A673 (cell line): ENCODE measurements at regions not wholly inside any gene's neighbourhood (a gene's known extent, or its start where the extent isn't known, plus 50 kb on each side); places are given as distances from the start of the nearest gene placed in this dataset.

Source experiments
- BruUV-seq: library from RNA; stranded (reverse); fragments of 400-500 nt; replicated peaks from 2 replicates; lab custom pipeline; 2021; lab: Mats Ljungman, UMichigan
- CTCF ChIA-PET: fragments of 300-600 bp; sonication (Branson Sonifier 250); formaldehyde crosslinking; loops from one replicate; lab custom pipeline; 2022; ENCODE audit warnings: antibody characterized with exemption; lab: Charles Lee
- POLR2A ChIA-PET: fragments of 300-600 bp; sonication (Branson Sonifier 250); formaldehyde crosslinking; loops from one replicate; lab custom pipeline; 2022; ENCODE audit warnings: antibody characterized with exemption; ENCODE audit not compliant: low non-redundant PET; lab: Charles Lee
- DNase-seq: peaks from one replicate; pipeline ENCODE4 v3.0.0-alpha.2; 2015; ENCODE audit warnings: low spot score
- H3K27ac ChIP-seq: fragments of 200-600 bp; sonication (generic); 2 replicates; pipeline ENCODE4 v1.5.1; 2016; ENCODE audit warnings: mixed run types, low read depth, mild to moderate bottlenecking, mixed read lengths, antibody characterized with exemption, low read length; ENCODE audit not compliant: poor library complexity, severe bottlenecking
- H3K27me3 ChIP-seq: fragments of 200-600 bp; sonication (generic); replicated peaks from 2 replicates; pipeline ENCODE4 v1.6.1; 2017; ENCODE audit warnings: mixed run types, low read depth, mild to moderate bottlenecking, mixed read lengths, antibody characterized with exemption, low read length; ENCODE audit not compliant: insufficient read depth, poor library complexity
- H3K36me3 ChIP-seq: fragments of 200-600 bp; sonication (generic); 2 replicates; pipeline ENCODE4 v1.6.1; 2016; ENCODE audit warnings: mixed run types, mild to moderate bottlenecking, mixed read lengths, antibody characterized with exemption, low read length; ENCODE audit not compliant: insufficient read depth, poor library complexity, severe bottlenecking
- H3K4me1 ChIP-seq: fragments of 200-600 bp; sonication (generic); 2 replicates; pipeline ENCODE4 v1.6.1; 2017; ENCODE audit warnings: mixed run types, mild to moderate bottlenecking, mixed read lengths, antibody characterized with exemption, low read length; ENCODE audit not compliant: insufficient read depth, poor library complexity, severe bottlenecking
- H3K4me3 ChIP-seq: fragments of 200-600 bp; sonication (generic); 2 replicates; pipeline ENCODE4 v1.5.1; 2016; ENCODE audit warnings: low read depth, mixed run types, mild to moderate bottlenecking, mixed read lengths, low read length; ENCODE audit not compliant: poor library complexity, severe bottlenecking
- H3K9me3 ChIP-seq: fragments of 200-600 bp; sonication (generic); 2 replicates; pipeline ENCODE4 v1.6.1; 2016; ENCODE audit warnings: mixed run types, low read depth, mild to moderate bottlenecking, mixed read lengths, antibody characterized with exemption, low read length; ENCODE audit not compliant: poor library complexity, severe bottlenecking
- EZH2 ChIP-seq: fragments of 200-600 bp; sonication (generic); IDR thresholded peaks from 2 replicates; pipeline ENCODE4 v1.6.1; 2017; ENCODE audit warnings: borderline replicate concordance, low read depth, mild to moderate bottlenecking, mixed read lengths, antibody characterized with exemption, low read length; ENCODE audit not compliant: poor library complexity, severe bottlenecking
- intact Hi-C: fragments of 100-400 bp; cut with micrococcal nuclease; formaldehyde crosslinking; loops from one replicate; pipeline ENCODE4 v1.10.0; 2022; ENCODE audit not compliant: unreplicated experiment
- TF ChIP-seq, protein P1 (sequence below): fragments of 300-800, 200-600 bp; sonication (generic); conservative IDR thresholded peaks from 2 replicates; pipeline ENCODE4 v1.5.1; 2017; ENCODE audit warnings: low read depth, mild to moderate bottlenecking, antibody characterized with exemption, low read length, moderate library complexity, mixed read lengths

DNA sequence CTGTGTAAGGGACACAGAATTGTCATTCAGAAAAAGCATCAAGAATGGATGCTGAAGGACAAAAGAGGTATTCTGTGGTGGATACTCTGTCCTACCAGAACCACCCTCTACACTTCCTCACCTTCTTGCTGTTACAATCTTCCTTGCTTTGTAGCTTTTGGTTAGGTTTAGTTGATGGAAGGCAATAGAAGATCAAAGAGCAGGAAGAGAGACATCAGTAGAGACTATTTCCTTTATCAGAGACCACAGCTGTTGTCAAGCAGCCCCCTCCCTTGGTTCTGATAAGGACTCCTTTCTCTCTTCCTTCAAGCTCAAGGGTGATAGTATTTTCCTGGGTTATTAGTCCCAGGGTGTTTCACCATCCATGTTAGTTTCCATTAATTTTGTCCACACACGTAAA lies 84.7 kb upstream of the ALCAM start:
- no TSS peak for BruUV-seq
- DNase-seq = no peak
- TF ChIP-seq EZH2 = no peak
- TF ChIP-seq, protein P1, sequence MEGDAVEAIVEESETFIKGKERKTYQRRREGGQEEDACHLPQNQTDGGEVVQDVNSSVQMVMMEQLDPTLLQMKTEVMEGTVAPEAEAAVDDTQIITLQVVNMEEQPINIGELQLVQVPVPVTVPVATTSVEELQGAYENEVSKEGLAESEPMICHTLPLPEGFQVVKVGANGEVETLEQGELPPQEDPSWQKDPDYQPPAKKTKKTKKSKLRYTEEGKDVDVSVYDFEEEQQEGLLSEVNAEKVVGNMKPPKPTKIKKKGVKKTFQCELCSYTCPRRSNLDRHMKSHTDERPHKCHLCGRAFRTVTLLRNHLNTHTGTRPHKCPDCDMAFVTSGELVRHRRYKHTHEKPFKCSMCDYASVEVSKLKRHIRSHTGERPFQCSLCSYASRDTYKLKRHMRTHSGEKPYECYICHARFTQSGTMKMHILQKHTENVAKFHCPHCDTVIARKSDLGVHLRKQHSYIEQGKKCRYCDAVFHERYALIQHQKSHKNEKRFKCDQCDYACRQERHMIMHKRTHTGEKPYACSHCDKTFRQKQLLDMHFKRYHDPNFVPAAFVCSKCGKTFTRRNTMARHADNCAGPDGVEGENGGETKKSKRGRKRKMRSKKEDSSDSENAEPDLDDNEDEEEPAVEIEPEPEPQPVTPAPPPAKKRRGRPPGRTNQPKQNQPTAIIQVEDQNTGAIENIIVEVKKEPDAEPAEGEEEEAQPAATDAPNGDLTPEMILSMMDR = no peak
- no peak overlapping the region for H3K4me3 ChIP-seq
- ChIA-PET POLR2A (no interaction called here), CTCF (no interaction called here)
- H3K27me3 ChIP-seq = no peaks in the 10 kb centered on the region
- no peaks in the 10 kb centered on the region for H3K36me3 ChIP-seq
- no peaks in the 10 kb centered on the region for H3K4me1 ChIP-seq
- no peak overlapping the region for H3K27ac ChIP-seq
- H3K9me3 ChIP-seq = no peaks in the 10 kb centered on the region
- intact Hi-C loops = no loop called here

DNA sequence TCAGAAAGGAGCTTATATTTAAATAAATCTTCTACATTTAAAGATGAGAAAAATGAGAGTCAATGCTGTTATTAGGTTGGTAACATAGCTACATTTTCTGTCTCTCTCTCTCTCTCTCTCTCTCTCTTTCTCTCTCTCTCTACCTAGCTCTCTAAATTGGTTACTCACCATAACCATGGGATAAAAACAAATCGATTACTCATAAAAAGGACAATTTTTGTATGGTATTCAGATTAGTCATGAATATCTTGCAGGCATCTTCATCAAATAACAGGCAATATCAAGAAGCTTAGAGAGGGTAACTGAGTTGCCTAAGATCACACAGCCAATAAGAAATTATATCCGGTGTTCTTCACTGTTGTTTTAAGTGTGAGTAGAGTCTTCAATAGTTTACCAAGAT lies 81.8 kb upstream of the ALCAM start:
- DNase-seq = no peak
- H3K36me3 ChIP-seq = no peaks in the 10 kb centered on the region
- H3K9me3 ChIP-seq = no peaks in the 10 kb centered on the region
- no peaks in the 10 kb centered on the region for H3K27me3 ChIP-seq
- no TSS peak for BruUV-seq
- ChIA-PET CTCF (no interaction called here), POLR2A (no interaction called here)
- TF ChIP-seq, protein P1 = no peak
- TF ChIP-seq EZH2 = no peak
- H3K27ac ChIP-seq = no peak overlapping the region
- H3K4me3 ChIP-seq = no peak overlapping the region
- no peaks in the 10 kb centered on the region for H3K4me1 ChIP-seq
- intact Hi-C loops = no loop called here

DNA sequence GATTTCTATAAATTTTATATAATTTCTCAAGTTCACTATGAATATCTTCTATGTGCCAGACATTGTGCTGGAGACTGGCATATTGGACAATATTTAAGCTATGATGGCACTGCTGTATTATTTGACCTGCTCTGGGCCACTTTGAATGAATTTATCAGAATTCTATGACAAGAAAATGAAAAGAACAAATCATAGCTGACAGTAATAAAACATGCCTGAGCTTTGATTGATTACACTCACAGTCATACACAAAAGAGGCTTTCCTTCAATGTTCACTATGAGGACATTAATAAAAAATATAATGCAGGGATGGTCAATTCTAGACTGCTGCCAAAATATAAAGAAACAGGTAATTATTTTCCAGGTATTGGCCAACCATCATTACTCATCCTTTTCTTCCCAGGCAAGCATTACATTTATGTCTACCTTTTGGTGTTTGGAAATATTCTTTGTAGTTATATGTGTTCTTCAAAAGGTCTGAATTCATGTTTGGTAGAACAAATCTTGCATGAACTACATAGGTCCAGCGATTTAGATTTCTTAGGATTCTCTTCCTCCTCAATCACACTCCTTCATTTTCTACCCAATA lies 81.0 kb upstream of the ALCAM start:
- no peak for DNase-seq
- intact Hi-C loops = no loop called here
- no TSS peak for BruUV-seq
- no peaks in the 10 kb centered on the region for H3K9me3 ChIP-seq
- POLR2A ChIA-PET = no interaction called here
- no peaks in the 10 kb centered on the region for H3K27me3 ChIP-seq
- no peaks in the 10 kb centered on the region for H3K36me3 ChIP-seq
- no peak overlapping the region for H3K27ac ChIP-seq
- TF ChIP-seq, protein P1 = no peak
- TF ChIP-seq EZH2 = no peak
- no peaks in the 10 kb centered on the region for H3K4me1 ChIP-seq
- CTCF ChIA-PET = no interaction called here
- no peak overlapping the region for H3K4me3 ChIP-seq
